OCI-LY7 (cell line): ENCODE measurements at regions not wholly inside any gene's neighbourhood (a gene's known extent, or its start where the extent isn't known, plus 50 kb on each side); places are given as distances from the start of the nearest gene placed in this dataset.
"Not testable (repeated sequence)": the region's sequence is repeated elsewhere in the genome, so short reads cannot be mapped to it uniquely, and the experiment has no call there.

Experiments used
- BruUV-seq: library from RNA; stranded (reverse); fragments of 400-500 nt; replicated peaks from 2 replicates; lab custom pipeline; 2021; lab: Mats Ljungman, UMichigan
- CTCF ChIA-PET: fragments of 300-600 bp; sonication (Branson Sonifier 250); formaldehyde crosslinking; loops from one replicate; lab custom pipeline; 2022; ENCODE audit warnings: antibody characterized with exemption; ENCODE audit not compliant: unreplicated experiment; lab: Charles Lee
- POLR2A ChIA-PET: fragments of 300-600 bp; sonication (Branson Sonifier 250); formaldehyde crosslinking; loops from one replicate; lab custom pipeline; 2022; ENCODE audit warnings: antibody characterized with exemption; lab: Charles Lee
- DNase-seq: peaks from one replicate; pipeline ENCODE4 v3.0.0-alpha.2; 2015; ENCODE audit warnings: low spot score
- H2AFZ ChIP-seq: fragments of 200-600 bp; sonication (generic), shearing (Covaris generic); 2 replicates; pipeline ENCODE4 v1.6.1; 2014; ENCODE audit warnings: mild to moderate bottlenecking, antibody characterized with exemption, low read length, moderate library complexity
- H3K27ac ChIP-seq: fragments of 200-600 bp; sonication (generic); 2 replicates; pipeline ENCODE4 v1.5.1; 2014; ENCODE audit warnings: mixed run types, low read depth, mild to moderate bottlenecking, moderate library complexity, low read length, inconsistent platforms; ENCODE audit not compliant: poor library complexity, severe bottlenecking
- H3K36me3 ChIP-seq: fragments of 200-600 bp; sonication (generic); 2 replicates; pipeline ENCODE4 v1.6.1; 2014; ENCODE audit warnings: mild to moderate bottlenecking, antibody characterized with exemption, low read length, moderate library complexity, mixed read lengths; ENCODE audit not compliant: insufficient read depth
- H3K4me1 ChIP-seq: fragments of 200-600 bp; sonication (generic); 2 replicates; pipeline ENCODE4 v1.5.1; 2014; ENCODE audit warnings: mild to moderate bottlenecking, low read length; ENCODE audit not compliant: insufficient read depth, poor library complexity, severe bottlenecking
- H3K4me2 ChIP-seq: fragments of 200-600 bp; sonication (generic); 2 replicates; pipeline ENCODE4 v1.6.1; 2014; ENCODE audit warnings: mild to moderate bottlenecking, low read length
- H3K4me3 ChIP-seq: fragments of 200-600 bp; sonication (generic); 2 replicates; pipeline ENCODE4 v1.5.1; 2014; ENCODE audit warnings: mild to moderate bottlenecking, low read depth, low read length; ENCODE audit not compliant: poor library complexity, severe bottlenecking
- H3K79me2 ChIP-seq: fragments of 200-600 bp; sonication (generic); 2 replicates; pipeline ENCODE4 v1.6.1; 2016; ENCODE audit warnings: low read depth, mild to moderate bottlenecking, low read length, moderate library complexity, mixed read lengths; ENCODE audit not compliant: insufficient read depth
- H3K9me2 ChIP-seq: fragments of 200-600 bp; sonication (generic); 2 replicates; pipeline ENCODE4 v1.6.1; 2016; ENCODE audit warnings: mild to moderate bottlenecking, low read length, mixed read lengths; ENCODE audit not compliant: insufficient read depth
- H3K9me3 ChIP-seq: fragments of 200-600 bp; sonication (generic); 2 replicates; pipeline ENCODE4 v1.6.1; 2014; ENCODE audit warnings: mild to moderate bottlenecking, mixed run types, low read length, mixed read lengths
- H4K20me1 ChIP-seq: fragments of 200-600 bp; sonication (generic); 2 replicates; pipeline ENCODE4 v1.6.1; 2014; ENCODE audit warnings: mild to moderate bottlenecking, antibody characterized with exemption, low read length, moderate library complexity, mixed read lengths; ENCODE audit not compliant: insufficient read depth
- intact Hi-C: fragments of 100-400 bp; cut with micrococcal nuclease; formaldehyde crosslinking; loops from one replicate; pipeline ENCODE4 v1.10.0; 2022; ENCODE audit not compliant: unreplicated experiment
- TF ChIP-seq, protein P1 (sequence below): fragments of 200-600 bp; sonication (generic); conservative IDR thresholded peaks from 2 replicates; pipeline ENCODE4 v1.5.1; 2014; ENCODE audit warnings: mild to moderate bottlenecking, antibody characterized with exemption, low read length, moderate library complexity, mixed read lengths

DNA sequence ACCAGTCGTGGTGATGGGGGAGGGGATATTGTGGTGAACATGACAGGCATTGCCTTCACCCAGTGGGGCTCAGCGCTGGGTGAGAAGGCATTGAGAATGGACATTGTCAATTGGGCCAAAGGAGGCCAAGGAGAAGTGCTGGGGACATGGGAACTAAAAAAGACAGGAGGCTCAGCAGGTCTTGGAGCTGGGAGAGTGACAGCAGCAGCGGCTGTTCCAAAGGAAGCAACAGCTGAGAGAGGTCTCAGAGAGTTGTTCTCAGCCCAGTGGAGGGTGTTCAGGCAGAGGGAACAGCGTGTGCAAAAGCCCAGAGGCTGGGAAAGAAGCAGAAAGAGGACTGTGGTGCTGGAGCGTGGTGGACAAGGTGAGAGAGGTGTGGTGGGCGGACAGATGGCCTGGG is 56.6 kb upstream of the ASNS start:
- H3K4me3 ChIP-seq, DNase-seq, H3K79me2 ChIP-seq, BruUV-seq, H2AFZ ChIP-seq, H3K9me3 ChIP-seq, CTCF ChIA-PET, POLR2A ChIA-PET, H3K27ac ChIP-seq, intact Hi-C loops, H3K4me2 ChIP-seq, H4K20me1 ChIP-seq, H3K4me1 ChIP-seq, H3K9me2 ChIP-seq, H3K36me3 ChIP-seq: not testable (repeated sequence)

GRCh38 chr7:97927790-97928748 is 55.9 kb upstream of the ASNS start:
- H3K36me3 ChIP-seq, H3K9me3 ChIP-seq, intact Hi-C loops, CTCF ChIA-PET, H3K79me2 ChIP-seq, POLR2A ChIA-PET, H3K9me2 ChIP-seq, H2AFZ ChIP-seq, H3K4me3 ChIP-seq, BruUV-seq, H3K27ac ChIP-seq, H3K4me1 ChIP-seq, H4K20me1 ChIP-seq: not testable (repeated sequence)
- TF ChIP-seq, protein P1, sequence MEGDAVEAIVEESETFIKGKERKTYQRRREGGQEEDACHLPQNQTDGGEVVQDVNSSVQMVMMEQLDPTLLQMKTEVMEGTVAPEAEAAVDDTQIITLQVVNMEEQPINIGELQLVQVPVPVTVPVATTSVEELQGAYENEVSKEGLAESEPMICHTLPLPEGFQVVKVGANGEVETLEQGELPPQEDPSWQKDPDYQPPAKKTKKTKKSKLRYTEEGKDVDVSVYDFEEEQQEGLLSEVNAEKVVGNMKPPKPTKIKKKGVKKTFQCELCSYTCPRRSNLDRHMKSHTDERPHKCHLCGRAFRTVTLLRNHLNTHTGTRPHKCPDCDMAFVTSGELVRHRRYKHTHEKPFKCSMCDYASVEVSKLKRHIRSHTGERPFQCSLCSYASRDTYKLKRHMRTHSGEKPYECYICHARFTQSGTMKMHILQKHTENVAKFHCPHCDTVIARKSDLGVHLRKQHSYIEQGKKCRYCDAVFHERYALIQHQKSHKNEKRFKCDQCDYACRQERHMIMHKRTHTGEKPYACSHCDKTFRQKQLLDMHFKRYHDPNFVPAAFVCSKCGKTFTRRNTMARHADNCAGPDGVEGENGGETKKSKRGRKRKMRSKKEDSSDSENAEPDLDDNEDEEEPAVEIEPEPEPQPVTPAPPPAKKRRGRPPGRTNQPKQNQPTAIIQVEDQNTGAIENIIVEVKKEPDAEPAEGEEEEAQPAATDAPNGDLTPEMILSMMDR, result peak; percentile 71
- DNase-seq, result peak; percentile 42
- H3K4me2 ChIP-seq, result peak overlapping the region; percentile 56; the same call in 1 of the 2 replicates
